Spleen (tissue), 3 donors: ENCODE measurements at regions not wholly inside any gene's neighbourhood (a gene's known extent, or its start where the extent isn't known, plus 50 kb on each side); places are given as distances from the start of the nearest gene placed in this dataset.

Experiments used
- POLR2A ChIP-seq, 3 donors: fragments of 450-650 bp; IDR thresholded peaks; one replicate each; pipeline ENCODE4 v1.5.1; 2017; ENCODE audit warnings: antibody characterized with exemption in 3 of 3, mild to moderate bottlenecking in 1 of 3
- POLR2AphosphoS5 ChIP-seq, 3 donors: sonication (generic); formaldehyde crosslinking; IDR thresholded peaks; one replicate each; pipeline ENCODE4 v1.5.1; 2017; ENCODE audit warnings: antibody characterized with exemption in 3 of 3

- TF ChIP-seq POLR2A (IDR thresholded peaks at IDR 0.05) (no peak), POLR2AphosphoS5 (IDR thresholded peaks at IDR 0.05) (no peak)
These were observed 190.2 kb upstream of the ADAMTS5 start for GRCh38 chr21:27157097-27157496.
